ENCODE measurements at regions not wholly inside any gene's neighbourhood (a gene's known extent, or its start where the extent isn't known, plus 50 kb on each side); places are given as distances from the start of the nearest gene placed in this dataset.

GRCh38 chr15:96223939-96224338 is 106.6 kb upstream of the NR2F2 start:
- Histone ChIP-seq H2BK120ac (replicated peaks; ENCODE audit: low read depth, low read length) (no peak overlapping the region), H2BK20ac (ENCODE audit: low read length) (no peak overlapping the region), H2BK15ac (ENCODE audit: low read length) (no peak overlapping the region), H3K9me3 (ENCODE audit: insufficient read depth in 2 of 2, low read depth in 1 of 2, low read length in 1 of 2) (no peaks in the 10 kb centered on the region), H3K79me1 (ENCODE audit: low read depth, low read length) (no peaks in the 10 kb centered on the region), H3K23ac (ENCODE audit: insufficient read length) (no peak overlapping the region), H2BK12ac (ENCODE audit: low read depth, low read length) (no peak overlapping the region), H2AK5ac (ENCODE audit: low read depth, low read length) (no peak overlapping the region), H3K4me2 (ENCODE audit: insufficient read depth in 1 of 2, low read depth in 2 of 2, low read length in 2 of 2) (no peak overlapping the region), H4K91ac (replicated peaks; ENCODE audit: insufficient read length, low read length) (no peak overlapping the region), H3K36me3 (ENCODE audit: control insufficient read depth in 2 of 4, insufficient read depth in 4 of 4, low read length in 3 of 4) (no peaks in the 10 kb centered on the region), H3K4me1 (replicated peaks in 1 of 4; ENCODE audit: control insufficient read depth in 3 of 4, insufficient read depth in 4 of 4, low read length in 3 of 4) (no peaks in the 10 kb centered on the region), H3K4me3 (ENCODE audit: extremely low read depth in 1 of 4, insufficient read depth in 2 of 4, low read depth in 3 of 4, low read length in 4 of 4) (no peak overlapping the region), H4K5ac (ENCODE audit: insufficient read length, low read depth, low read length) (no peak overlapping the region), H3K9ac (replicated peaks in 1 of 4; ENCODE audit: extremely low read depth in 1 of 4, low read depth in 3 of 4, low read length in 3 of 4) (no peak overlapping the region), H2AFZ (ENCODE audit: low read length) (no peak overlapping the region), H3K27ac (ENCODE audit: low read depth, low read length) (no peak overlapping the region), H3K27me3 (replicated peaks in 1 of 4; ENCODE audit: control insufficient read depth in 3 of 4, extremely low read depth in 1 of 4, insufficient read depth in 3 of 4, low read length in 3 of 4) (no peaks in the 10 kb centered on the region; a peak in 2 of 7 replicates), H3K79me2 (ENCODE audit: control insufficient read depth in 1 of 2, insufficient read depth in 2 of 2, low read length in 2 of 2) (no peaks in the 10 kb centered on the region), H3K4ac (replicated peaks; ENCODE audit: insufficient read length, low read depth, low read length) (no peak overlapping the region), H3K56ac (replicated peaks; ENCODE audit: insufficient read length, low read depth, low read length) (no peak overlapping the region), H3K18ac (ENCODE audit: extremely low read depth, low read length) (no peak overlapping the region), H3K14ac (ENCODE audit: insufficient read length) (no peak overlapping the region), H2BK5ac (ENCODE audit: low read depth, low read length) (no peak overlapping the region), H4K8ac (ENCODE audit: extremely low read depth, insufficient read depth, low read length) (no peak overlapping the region), H3K23me2 (ENCODE audit: low read depth, low read length) (no peaks in the 10 kb centered on the region), H4K20me1 (replicated peaks in 1 of 2; ENCODE audit: control insufficient read depth in 1 of 2, insufficient read depth in 2 of 2, low read length in 2 of 2) (no peaks in the 10 kb centered on the region)
- 88% methylated on average over 2 of the region's 2 CpGs; no CpG with 5 or more reads in 1 of the 2 experiments for WGBS, 2 experiments (ENCODE audit: extremely low coverage in 1 of 2, insufficient coverage in 1 of 2, insufficient read length in 1 of 2, insufficient replicate concordance in 2 of 2, low coverage in 1 of 2, low lambda C conversion rate in 2 of 2, missing lambda C conversion rate in 1 of 2)
- no peak for FAIRE-seq
- no peak for TF ChIP-seq CBX8 (IDR thresholded peaks at IDR 0.05; ENCODE audit: borderline replicate concordance, low read depth, low read length)
- no peak for TF ChIP-seq YY1 (IDR thresholded peaks at IDR 0.05; ENCODE audit: low read depth, low read length)
- CTCF ChIA-PET (ENCODE audit: partially characterized antibody) = interaction anchor here (0.7 to 1.0 kb wide), 2 partner anchors 32 to 103 kb away, joined by 3 read pairs; no protein-coding TSS in a partner anchor
- DNase-seq (ENCODE audit: low read depth in 1 of 2, low spot score in 2 of 2) = no peak
- POLR2A ChIA-PET (ENCODE audit: partially characterized antibody) = no interaction called here

All from H1 (cell line).